Astrocyte (in vitro differentiated cells and primary cell): ENCODE measurements at regions not wholly inside any gene's neighbourhood (a gene's known extent, or its start where the extent isn't known, plus 50 kb on each side); places are given as distances from the start of the nearest gene placed in this dataset.
A peak's percentile ranks its signal among the peaks of the same experiment; 100 is the strongest.

Experiments used
- DNase-seq: peaks from one replicate; pipeline ENCODE4 v3.0.0-alpha.2; 2010; ENCODE audit warnings: low read depth
- FAIRE-seq: peaks from 2 replicates; lab custom pipeline; 2011; peaks lifted over from hg19 to GRCh38; lab: Jason Lieb, UNC
- H2AFZ ChIP-seq: 2 replicates; pipeline ENCODE4 v1.6.0; 2012; ENCODE audit warnings: low read depth, low read length, inconsistent platforms
- H3K27ac ChIP-seq: 2 replicates; pipeline ENCODE4 v1.5.1; 2011; ENCODE audit warnings: low read depth, low read length, inconsistent platforms
- H3K27me3 ChIP-seq: 2 replicates; pipeline ENCODE4 v1.6.0; 2011; ENCODE audit warnings: low read length, inconsistent platforms; ENCODE audit not compliant: insufficient read depth
- H3K36me3 ChIP-seq: 2 replicates; pipeline ENCODE4 v1.5.1; 2011; ENCODE audit warnings: low read length, inconsistent platforms; ENCODE audit not compliant: insufficient read depth
- H3K4me1 ChIP-seq: 2 replicates; pipeline ENCODE4 v1.5.1; 2011; ENCODE audit warnings: low read length, inconsistent platforms; ENCODE audit not compliant: insufficient read depth
- H3K4me2 ChIP-seq: 2 replicates; pipeline ENCODE4 v1.6.0; 2012; ENCODE audit warnings: low read length, inconsistent platforms
- H3K4me3 ChIP-seq: 2 replicates; pipeline ENCODE4 v1.5.1; 2011; ENCODE audit warnings: low read depth, mild to moderate bottlenecking, low read length, inconsistent platforms; ENCODE audit not compliant: insufficient read depth
- H3K79me2 ChIP-seq: 2 replicates; pipeline ENCODE4 v1.6.0; 2012; ENCODE audit warnings: mild to moderate bottlenecking, low read length, inconsistent platforms; ENCODE audit not compliant: insufficient read depth
- H3K9ac ChIP-seq: 2 replicates; pipeline ENCODE4 v1.6.0; 2012; ENCODE audit warnings: mild to moderate bottlenecking, low read length, inconsistent platforms
- H3K9me3 ChIP-seq: 2 replicates; pipeline ENCODE4 v1.5.1; 2012; ENCODE audit warnings: low read depth, mild to moderate bottlenecking, low read length, inconsistent platforms; ENCODE audit not compliant: insufficient read depth
- H4K20me1 ChIP-seq: 2 replicates; pipeline ENCODE4 v1.6.0; 2012; ENCODE audit warnings: low read length, inconsistent platforms; ENCODE audit not compliant: insufficient read depth
- H3K27ac Mint-ChIP-seq: one replicate; pipeline ENCODE4 v1.8.0; 2021; ENCODE audit warnings: mild to moderate bottlenecking, mixed read lengths; ENCODE audit not compliant: unreplicated experiment
- H3K27me3 Mint-ChIP-seq: one replicate; pipeline ENCODE4 v1.8.0; 2021; ENCODE audit warnings: low read depth, mixed read lengths; ENCODE audit not compliant: unreplicated experiment
- H3K36me3 Mint-ChIP-seq: one replicate; pipeline ENCODE4 v1.8.0; 2021; ENCODE audit warnings: low read depth, mixed read lengths; ENCODE audit not compliant: unreplicated experiment
- H3K4me1 Mint-ChIP-seq: one replicate; pipeline ENCODE4 v1.8.0; 2021; ENCODE audit warnings: low read depth, mixed read lengths; ENCODE audit not compliant: unreplicated experiment
- H3K4me3 Mint-ChIP-seq: one replicate; pipeline ENCODE4 v1.8.0; 2021; ENCODE audit warnings: mild to moderate bottlenecking, moderate library complexity, mixed read lengths; ENCODE audit not compliant: unreplicated experiment
- H3K9me3 Mint-ChIP-seq: one replicate; pipeline ENCODE4 v1.8.0; 2021; ENCODE audit warnings: mild to moderate bottlenecking, mixed read lengths; ENCODE audit not compliant: unreplicated experiment
- CTCF ChIP-seq: IDR thresholded peaks from 2 replicates; pipeline ENCODE4 v1.5.1; 2011; ENCODE audit warnings: low read depth, mild to moderate bottlenecking, inconsistent platforms, low read length, moderate library complexity; ENCODE audit not compliant: insufficient read depth
- EZH2 ChIP-seq: IDR thresholded peaks from 2 replicates; pipeline ENCODE4 v1.6.1; 2012; ENCODE audit warnings: mild to moderate bottlenecking, low read length, inconsistent platforms; ENCODE audit not compliant: insufficient read depth

GRCh38 chr4:136900696-136901095 is 631.6 kb downstream of the PCDH18 start:
- H3K36me3 ChIP-seq, result no peaks in the 10 kb centered on the region
- no peak overlapping the region for H2AFZ ChIP-seq
- no peaks in the 10 kb centered on the region for H4K20me1 ChIP-seq
- H3K9ac ChIP-seq, result no peak overlapping the region
- H3K27ac ChIP-seq, result no peak overlapping the region
- Mint-ChIP-seq H3K36me3 (no peaks in the 10 kb centered on the region), H3K4me3 (no peak overlapping the region), H3K4me1 (no peaks in the 10 kb centered on the region), H3K9me3 (no peaks in the 10 kb centered on the region), H3K27me3 (no peaks in the 10 kb centered on the region), H3K27ac (no peak overlapping the region)
- H3K4me2 ChIP-seq, result no peak overlapping the region
- H3K4me1 ChIP-seq, result no peaks in the 10 kb centered on the region
- no peak overlapping the region for H3K4me3 ChIP-seq
- TF ChIP-seq CTCF (no peak), EZH2 (no peak)
- H3K27me3 ChIP-seq, result no peaks in the 10 kb centered on the region
- no peaks in the 10 kb centered on the region for H3K9me3 ChIP-seq
- FAIRE-seq (no peak), DNase-seq (peak; percentile 83)
- H3K79me2 ChIP-seq, result no peaks in the 10 kb centered on the region

DNA sequence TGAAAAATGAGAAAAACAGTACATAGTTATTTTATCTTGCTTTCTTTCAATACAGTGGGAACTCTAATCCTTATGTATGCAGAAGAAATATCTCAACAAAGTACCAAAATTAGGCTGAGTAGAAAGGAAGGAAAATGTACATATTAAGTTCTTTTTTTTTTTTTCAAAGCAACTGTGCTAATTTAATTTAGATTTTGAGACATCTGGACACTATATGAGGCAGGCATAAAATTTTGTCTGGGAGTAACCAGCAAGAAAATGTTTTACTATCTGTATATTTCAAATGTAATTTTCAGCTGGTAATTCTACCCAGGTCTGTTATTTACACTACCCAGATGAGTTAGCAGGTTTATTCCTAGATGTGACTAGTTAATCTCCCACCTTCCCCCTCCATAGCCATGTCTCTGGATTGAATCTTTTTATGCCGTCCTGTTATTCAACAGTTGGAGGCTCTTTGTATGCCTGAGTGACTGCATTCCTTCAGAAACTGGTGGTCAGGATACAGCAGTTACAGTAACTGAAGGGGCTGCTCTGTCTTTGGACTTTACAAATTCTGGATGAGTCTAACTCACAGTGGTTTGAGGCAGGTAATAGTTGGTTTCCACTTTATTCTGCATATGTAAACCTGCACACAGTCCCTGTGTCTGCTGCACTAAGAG is 633.6 kb downstream of the PCDH18 start:
- no peak overlapping the region for H3K27ac ChIP-seq
- Mint-ChIP-seq H3K27me3 (no peaks in the 10 kb centered on the region), H3K4me3 (no peak overlapping the region), H3K9me3 (no peaks in the 10 kb centered on the region), H3K4me1 (no peaks in the 10 kb centered on the region), H3K27ac (no peak overlapping the region), H3K36me3 (no peaks in the 10 kb centered on the region)
- H3K79me2 ChIP-seq, result no peaks in the 10 kb centered on the region
- H3K4me2 ChIP-seq, result no peak overlapping the region
- no peaks in the 10 kb centered on the region for H3K4me1 ChIP-seq
- DNase-seq, result no peak
- H3K9ac ChIP-seq, result no peak overlapping the region
- H2AFZ ChIP-seq, result no peak overlapping the region
- TF ChIP-seq EZH2 (no peak), CTCF (no peak)
- no peaks in the 10 kb centered on the region for H3K9me3 ChIP-seq
- H3K36me3 ChIP-seq, result no peaks in the 10 kb centered on the region
- H4K20me1 ChIP-seq, result no peaks in the 10 kb centered on the region
- FAIRE-seq, result no peak
- no peaks in the 10 kb centered on the region for H3K27me3 ChIP-seq
- no peak overlapping the region for H3K4me3 ChIP-seq

DNA sequence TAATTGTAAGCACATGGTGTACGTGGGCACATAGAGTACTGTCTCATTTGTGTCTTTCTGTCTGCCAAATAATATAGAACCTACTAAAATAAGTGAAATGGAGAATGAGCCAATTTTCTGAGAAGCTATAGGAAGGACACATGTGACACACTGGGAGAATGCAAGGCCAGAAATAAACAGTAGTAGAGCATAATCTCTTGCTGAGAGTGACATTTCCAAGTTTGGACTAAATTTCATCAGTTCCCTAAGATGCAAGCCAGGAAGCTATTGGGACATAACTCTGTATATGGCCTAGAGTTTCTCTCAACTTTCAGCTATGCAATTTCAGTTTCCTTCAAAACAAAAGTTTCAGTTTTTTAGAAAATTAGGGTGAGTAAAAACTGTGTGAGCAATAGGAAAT is 638.7 kb downstream of the PCDH18 start:
- no peaks in the 10 kb centered on the region for H3K27me3 Mint-ChIP-seq
- Histone ChIP-seq H3K36me3 (no peaks in the 10 kb centered on the region), H3K9me3 (no peaks in the 10 kb centered on the region), H3K79me2 (no peaks in the 10 kb centered on the region), H2AFZ (no peak overlapping the region), H4K20me1 (no peaks in the 10 kb centered on the region), H3K4me3 (no peak overlapping the region), H3K4me2 (no peak overlapping the region), H3K9ac (no peak overlapping the region), H3K4me1 (no peaks in the 10 kb centered on the region), H3K27me3 (no peaks in the 10 kb centered on the region), H3K27ac (no peak overlapping the region)
- no peak overlapping the region for H3K27ac Mint-ChIP-seq
- no peaks in the 10 kb centered on the region for H3K9me3 Mint-ChIP-seq
- DNase-seq, result no peak
- H3K36me3 Mint-ChIP-seq, result no peaks in the 10 kb centered on the region
- H3K4me3 Mint-ChIP-seq, result no peak overlapping the region
- FAIRE-seq, result no peak
- peaks cover 7% of the 10 kb centered on the region for H3K4me1 Mint-ChIP-seq
- TF ChIP-seq CTCF, result no peak
- no peak for TF ChIP-seq EZH2
